ENCODE measurements at regions not wholly inside any gene's neighbourhood (a gene's known extent, or its start where the extent isn't known, plus 50 kb on each side); places are given as distances from the start of the nearest gene placed in this dataset.
A peak's percentile ranks its signal among the peaks of the same experiment; 100 is the strongest.

GRCh38 chr4:165700855-165701254, 172.2 kb upstream of the TLL1 start:
- Histone ChIP-seq H3K36me3 (no peaks in the 10 kb centered on the region), H3K79me2 (ENCODE audit: low read depth) (no peaks in the 10 kb centered on the region), H3K9ac (no peak overlapping the region), H3K27me3 (no peaks in the 10 kb centered on the region), H3K9me3 (ENCODE audit: low read depth) (no peaks in the 10 kb centered on the region), H2AFZ (replicated peaks) (no peak overlapping the region), H4K20me1 (ENCODE audit: low read depth) (no peaks in the 10 kb centered on the region), H3K4me2 (no peak overlapping the region), H3K4me1 (no peaks in the 10 kb centered on the region), H3F3A (ENCODE audit: low read depth) (no peaks in the 10 kb centered on the region), H3K4me3 (no peak overlapping the region), H3K27ac (no peak overlapping the region)
- H3K9me3 Mint-ChIP-seq: no peaks in the 10 kb centered on the region
- TF ChIP-seq EZH2phosphoT487 (IDR thresholded peaks at IDR 0.05): no peak
- peak; percentile 45 for TF ChIP-seq CTCF (IDR thresholded peaks at IDR 0.05)
- H3K27ac Mint-ChIP-seq: no peak overlapping the region
- peaks cover 3% of the 10 kb centered on the region for H3K27me3 Mint-ChIP-seq (ENCODE audit: insufficient read depth, low read depth)
- no peaks in the 10 kb centered on the region for H3K36me3 Mint-ChIP-seq
- H3K4me3 Mint-ChIP-seq: no peak overlapping the region
- DNase-seq (ENCODE audit: low spot score): no peak
- peaks cover 4% of the 10 kb centered on the region for H3K4me1 Mint-ChIP-seq

GRCh38 chr4:165707128-165707527, 165.9 kb upstream of the TLL1 start:
- Mint-ChIP-seq H3K27me3 (ENCODE audit: insufficient read depth, low read depth) (peaks cover 3% of the 10 kb centered on the region), H3K36me3 (no peaks in the 10 kb centered on the region), H3K4me1 (peaks cover 5% of the 10 kb centered on the region), H3K9me3 (no peaks in the 10 kb centered on the region), H3K4me3 (no peak overlapping the region), H3K27ac (no peak overlapping the region)
- Histone ChIP-seq H3K9me3 (ENCODE audit: low read depth) (no peaks in the 10 kb centered on the region), H3K27ac (no peak overlapping the region), H3K4me2 (no peak overlapping the region), H3F3A (ENCODE audit: low read depth) (no peaks in the 10 kb centered on the region), H2AFZ (replicated peaks) (no peak overlapping the region), H4K20me1 (ENCODE audit: low read depth) (no peaks in the 10 kb centered on the region), H3K4me3 (no peak overlapping the region), H3K9ac (no peak overlapping the region), H3K36me3 (no peaks in the 10 kb centered on the region), H3K27me3 (no peaks in the 10 kb centered on the region), H3K4me1 (peaks cover 11% of the 10 kb centered on the region), H3K79me2 (ENCODE audit: low read depth) (no peaks in the 10 kb centered on the region)
- no peak for DNase-seq (ENCODE audit: low spot score)
- TF ChIP-seq EZH2 (IDR thresholded peaks at IDR 0.05) (no peak), EZH2phosphoT487 (IDR thresholded peaks at IDR 0.05) (no peak), CTCF (IDR thresholded peaks at IDR 0.05) (no peak)

GRCh38 chr4:165709516-165709915, 163.5 kb upstream of the TLL1 start:
- peak overlapping the region; percentile 3 for H2AFZ ChIP-seq (replicated peaks)
- no peaks in the 10 kb centered on the region for H3K36me3 Mint-ChIP-seq
- H3K9me3 ChIP-seq (ENCODE audit: low read depth): no peaks in the 10 kb centered on the region
- DNase-seq (ENCODE audit: low spot score): no peak
- no peaks in the 10 kb centered on the region for H3K27me3 Mint-ChIP-seq (ENCODE audit: insufficient read depth, low read depth)
- H3K36me3 ChIP-seq: no peaks in the 10 kb centered on the region
- H3K4me1 ChIP-seq: peaks cover 11% of the 10 kb centered on the region
- no peak overlapping the region for H3K4me2 ChIP-seq
- peaks cover 5% of the 10 kb centered on the region for H3K4me1 Mint-ChIP-seq
- no peak overlapping the region for H3K27ac ChIP-seq
- H3F3A ChIP-seq (ENCODE audit: low read depth): no peaks in the 10 kb centered on the region
- no peaks in the 10 kb centered on the region for H4K20me1 ChIP-seq (ENCODE audit: low read depth)
- H3K27me3 ChIP-seq: no peaks in the 10 kb centered on the region
- no peak overlapping the region for H3K9ac ChIP-seq
- no peak overlapping the region for H3K4me3 ChIP-seq
- no peaks in the 10 kb centered on the region for H3K9me3 Mint-ChIP-seq
- TF ChIP-seq EZH2phosphoT487 (IDR thresholded peaks at IDR 0.05) (no peak), EZH2 (IDR thresholded peaks at IDR 0.05) (no peak), CTCF (IDR thresholded peaks at IDR 0.05) (no peak)
- H3K79me2 ChIP-seq (ENCODE audit: low read depth): no peaks in the 10 kb centered on the region
- H3K4me3 Mint-ChIP-seq: no peak overlapping the region
- H3K27ac Mint-ChIP-seq: no peak overlapping the region
